DOHH2 (cell line): ENCODE measurements at regions not wholly inside any gene's neighbourhood (a gene's known extent, or its start where the extent isn't known, plus 50 kb on each side); places are given as distances from the start of the nearest gene placed in this dataset.

Experiments used
- CTCF ChIP-seq: fragments of 200-600 bp; sonication (generic); IDR thresholded peaks from one replicate; pipeline ENCODE4 v1.5.1; 2014; ENCODE audit warnings: antibody characterized with exemption, mild to moderate bottlenecking, low read depth, low read length; ENCODE audit not compliant: poor library complexity, severe bottlenecking
- EZH2phosphoT487 ChIP-seq: fragments of 200-600 bp; sonication (generic); IDR thresholded peaks from 2 replicates; pipeline ENCODE4 v1.6.1; 2017; ENCODE audit warnings: borderline replicate concordance, mild to moderate bottlenecking, antibody characterized with exemption, low read length, moderate library complexity, mixed read lengths

GRCh38 chr15:68875377-68876116, 54.8 kb upstream of the SPESP1 start:
- peak; percentile 88 for TF ChIP-seq CTCF
- TF ChIP-seq EZH2phosphoT487, result no peak
